K562 (cell line): ENCODE measurements at regions not wholly inside any gene's neighbourhood (a gene's known extent, or its start where the extent isn't known, plus 50 kb on each side); places are given as distances from the start of the nearest gene placed in this dataset.

ENCODE experiments used
- ATAC-seq: fragments of 200-7000 bp; cut with Tn5 transposase; 3 replicates; pipeline ENCODE4 v1.9.1; 2020; ENCODE audit warnings: moderate library complexity
- BruUV-seq: library from RNA; stranded (reverse); fragments of 400-500 nt; replicated peaks from 2 replicates; lab custom pipeline; 2021; lab: Mats Ljungman, UMichigan
- CTCF ChIA-PET: fragments of 300-600 bp; formaldehyde crosslinking; extraction: SDS; loops from one replicate; lab custom pipeline; 2021; ENCODE audit warnings: low intra/inter-chr PET ratio; lab: Yijun Ruan, JAX
- POLR2A ChIA-PET: fragments of 300-600, 350-650 bp; sonication (Branson Sonifier 250); formaldehyde crosslinking; extraction: SDS; loops from one replicate; lab custom pipeline; 2021; ENCODE audit warnings: antibody characterized with exemption, inconsistent platforms; lab: Yijun Ruan, JAX
- DNase-seq, 4 experiments: peaks; one replicate each; pipeline versions ENCODE4 v3.0.0 to v3.0.0-alpha.2; 2011 to 2018; ENCODE audit warnings: low spot score in 3 of 4, mixed read lengths in 3 of 4; ENCODE audit errors: extremely low read depth in 1 of 4
- FAIRE-seq: peaks from 2 replicates; lab custom pipeline; 2011; peaks lifted over from hg19 to GRCh38; lab: Jason Lieb, UNC
- H2AFZ ChIP-seq: 2 replicates; pipeline ENCODE4 v1.6.0; 2011; ENCODE audit warnings: low read depth, low read length, control low read depth, inconsistent platforms
- H3K27ac ChIP-seq: fragments of 200-600 bp; 3 replicates; pipeline ENCODE4 v1.8.0; 2011; ENCODE audit warnings: low read depth, mild to moderate bottlenecking, control low read depth, inconsistent platforms, low read length, moderate library complexity, mixed read lengths; ENCODE audit errors: extremely low read depth
- H3K27me3 ChIP-seq, 2 experiments: fragments of 300-600 bp in 1 of 2; 2 replicates in 1 of 2; 3 replicates in 1 of 2; pipeline versions ENCODE4 v1.6.0 to v1.8.0; 2011; ENCODE audit warnings: inconsistent platforms in 2 of 2, low read length in 2 of 2, mild to moderate bottlenecking in 1 of 2, mixed read lengths in 1 of 2, moderate library complexity in 1 of 2; ENCODE audit not compliant: control insufficient read depth in 2 of 2, insufficient read depth in 2 of 2
- H3K36me3 ChIP-seq: fragments of 300-600 bp; 3 replicates; pipeline ENCODE4 v1.8.0; 2011; ENCODE audit warnings: mild to moderate bottlenecking, low read length, inconsistent platforms; ENCODE audit not compliant: control insufficient read depth, insufficient read depth
- H3K4me1 ChIP-seq, 2 experiments: fragments of 200-600 bp in 1 of 2; replicated peaks in 1 of 2; 2 replicates in 1 of 2; 3 replicates in 1 of 2; pipeline versions ENCODE4 v1.5.1 to v1.8.0; 2011; ENCODE audit warnings: inconsistent platforms in 2 of 2, low read length in 2 of 2, mild to moderate bottlenecking in 1 of 2, mixed read lengths in 1 of 2, moderate library complexity in 1 of 2; ENCODE audit not compliant: control insufficient read depth in 2 of 2, insufficient read depth in 2 of 2
- H3K4me2 ChIP-seq: 2 replicates; pipeline ENCODE4 v1.6.1; 2011; ENCODE audit warnings: low read length, control low read depth, inconsistent platforms, mixed read lengths; ENCODE audit not compliant: insufficient read depth
- H3K4me3 ChIP-seq: fragments of 200-600 bp; sonication (generic), shearing (Covaris generic); 2 replicates; pipeline ENCODE4 v1.5.1; 2016; ENCODE audit warnings: control low read depth, inconsistent platforms
- H3K79me2 ChIP-seq: fragments of 200-600 bp; 3 replicates; pipeline ENCODE4 v1.8.0; 2011; ENCODE audit warnings: low read length, inconsistent platforms; ENCODE audit not compliant: control insufficient read depth, insufficient read depth
- H3K9ac ChIP-seq, 2 experiments: 2 replicates each; pipeline versions ENCODE4 v1.6.0 to v1.6.1; 2011; ENCODE audit warnings: low read depth in 2 of 2, low read length in 2 of 2, control low read depth in 1 of 2, inconsistent platforms in 1 of 2, mild to moderate bottlenecking in 1 of 2, mixed read lengths in 1 of 2; ENCODE audit not compliant: insufficient read depth in 1 of 2
- H3K9me1 ChIP-seq: one replicate; pipeline ENCODE4 v1.6.0; 2011; ENCODE audit warnings: inconsistent platforms, mild to moderate bottlenecking, low read length, moderate library complexity; ENCODE audit not compliant: control insufficient read depth, insufficient read depth
- H3K9me3 ChIP-seq: replicated peaks from 2 replicates; pipeline ENCODE4 v1.5.1; 2011; ENCODE audit warnings: low read depth, low read length, inconsistent platforms; ENCODE audit not compliant: control insufficient read depth, insufficient read depth
- H4K20me1 ChIP-seq: replicated peaks from 2 replicates; pipeline ENCODE4 v1.6.1; 2011; ENCODE audit warnings: low read length, inconsistent platforms, mixed read lengths; ENCODE audit not compliant: control insufficient read depth, insufficient read depth
- BCL6 ChIP-seq: fragments of 250-450 bp; sonication (Bioruptor Pico); IDR thresholded peaks from 2 replicates; pipeline ENCODE4 v1.4.0; 2020
- C11orf30 ChIP-seq: fragments of 450-650 bp; IDR thresholded peaks from 2 replicates; pipeline ENCODE4 v1.6.1; 2016; ENCODE audit warnings: low read depth, mild to moderate bottlenecking
- CEBPG ChIP-seq, 3 experiments: fragments of 200-800 bp in 1 of 3; sonication (Bioruptor generic) in 1 of 3; sonication (generic) in 1 of 3; formaldehyde crosslinking in 1 of 3; IDR thresholded peaks in 2 of 3; conservative IDR thresholded peaks in 1 of 3; 2 replicates each; pipeline versions ENCODE4 v1.6.1 to v1.8.0; 2016 to 2022; ENCODE audit warnings: missing compliant biosample characterization in 2 of 3, missing genetic modification characterization in 2 of 3, mild to moderate bottlenecking in 1 of 3, missing genetic modification reagents in 1 of 3
- EGR1 ChIP-seq: fragments of 450-650 bp; conservative IDR thresholded peaks from 2 replicates; pipeline ENCODE4 v1.6.1; 2017; ENCODE audit warnings: mild to moderate bottlenecking
- HDAC8 ChIP-seq: fragments of 450-650 bp; IDR thresholded peaks from 2 replicates; pipeline ENCODE4 v1.6.1; 2016; ENCODE audit warnings: mild to moderate bottlenecking, missing genetic modification characterization, moderate library complexity, missing compliant biosample characterization
- HINFP ChIP-seq: fragments of 450-650 bp; conservative IDR thresholded peaks from 2 replicates; pipeline ENCODE4 v1.6.1; 2016; ENCODE audit warnings: missing genetic modification characterization, low read depth, mild to moderate bottlenecking, control low read depth, missing compliant biosample characterization
- MYC ChIP-seq, 2 experiments: fragments of 250-450 bp in 1 of 2; sonication (Bioruptor Pico) in 1 of 2; IDR thresholded peaks; 2 replicates each; pipeline versions ENCODE4 v1.5.1 to v1.6.1; 2012 to 2021; ENCODE audit warnings: low read depth in 2 of 2, borderline replicate concordance in 1 of 2, improper control_type of control experiment in 1 of 2, low read length in 1 of 2, mild to moderate bottlenecking in 1 of 2, moderate library complexity in 1 of 2
- NR2F6 ChIP-seq: fragments of 450-650 bp; formaldehyde crosslinking; IDR thresholded peaks from 2 replicates; pipeline ENCODE4 v1.4.0; 2020; ENCODE audit warnings: mild to moderate bottlenecking
- PPARD ChIP-seq: fragments of 250-450 bp; sonication (Bioruptor Pico); IDR thresholded peaks from 2 replicates; pipeline ENCODE4 v1.8.0; 2022; ENCODE audit warnings: inconsistent platforms, mild to moderate bottlenecking, moderate library complexity
- PTRF ChIP-seq: fragments of 450-650 bp; IDR thresholded peaks from 2 replicates; pipeline ENCODE4 v1.6.1; 2016; ENCODE audit warnings: mild to moderate bottlenecking, missing genetic modification characterization, missing compliant biosample characterization
- ZNF398 ChIP-seq: fragments of 250-450 bp; sonication (Bioruptor Pico); IDR thresholded peaks from 2 replicates; pipeline ENCODE4 v1.8.0; 2021; ENCODE audit warnings: moderate library complexity, mild to moderate bottlenecking, inconsistent platforms
- WGBS: fragments of 100-300 bp; shearing (Covaris generic); methylation state at CpG from one replicate; pipeline ENCODE4 v1.1.6; 2016; ENCODE audit warnings: low coverage, mixed read lengths; ENCODE audit not compliant: insufficient coverage; ENCODE audit errors: missing lambda C conversion rate; 5-methylcytosine and 5-hydroxymethylcytosine counted together
- in situ Hi-C: fragments of 300-500 bp; cut with MboI; formaldehyde crosslinking; loops from 4 replicates; pipeline ENCODE4 v1.15.0; 2018; ENCODE audit warnings: inconsistent platforms, mixed read lengths
- intact Hi-C: fragments of 100-400 bp; cut with micrococcal nuclease; formaldehyde crosslinking; loops from 2 replicates; pipeline ENCODE4 v1.14.2; 2022
- TF ChIP-seq, protein P1 (sequence below): fragments of 250-450 bp; sonication (Bioruptor Pico); IDR thresholded peaks from 2 replicates; pipeline ENCODE4 v1.4.0; 2020

DNA sequence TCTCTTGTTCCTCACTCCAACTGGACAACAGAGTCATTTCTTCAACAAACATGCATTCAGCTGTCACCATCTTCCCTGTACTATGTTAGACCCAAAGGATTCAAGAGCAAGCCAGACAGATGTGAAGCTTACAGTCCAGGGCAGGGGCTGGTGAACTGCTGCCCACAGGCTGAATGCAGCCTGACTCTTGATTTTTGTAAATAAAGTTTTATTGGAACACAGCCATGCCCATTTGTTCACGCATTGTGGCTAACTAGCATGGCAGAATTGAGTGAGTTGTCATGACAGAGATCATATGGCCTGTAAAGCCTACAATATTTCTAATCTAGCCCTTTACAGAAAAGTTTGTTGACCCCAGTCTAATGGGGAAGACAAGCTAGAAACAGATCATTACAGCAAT, 208.7 kb downstream of the EMX2 start (continued):
- TF ChIP-seq ZNF398 (CRISPR knock-in tag) (no peak), HINFP (no peak)

DNA sequence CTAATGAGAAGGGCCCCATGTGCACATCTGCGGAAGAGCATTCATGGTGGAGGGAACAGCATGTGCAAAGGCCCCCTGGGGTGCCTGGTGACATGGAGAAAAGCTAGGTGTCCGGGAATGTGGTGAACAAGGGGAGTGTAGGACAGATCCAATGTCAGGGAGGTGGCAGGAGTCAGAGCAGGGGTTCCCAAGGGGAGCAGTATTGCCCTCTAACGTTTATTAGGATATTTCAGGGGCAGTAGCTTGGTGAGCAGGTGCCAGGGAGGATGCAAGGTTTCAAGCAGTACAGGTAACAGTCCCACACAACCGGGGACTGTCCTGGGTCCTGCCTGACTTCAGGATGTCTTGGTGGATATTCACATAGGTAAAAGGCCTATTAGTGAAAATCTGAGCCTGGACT, 209.6 kb downstream of the EMX2 start:
- CTCF ChIA-PET: no interaction called here
- intact Hi-C loops (no loop called here), in situ Hi-C loops (no loop called here)
- Histone ChIP-seq H3K27me3 (peaks cover 0 to 8% of the 10 kb centered on the region in 2 experiments; a peak in 2 of 5 replicates), H3K79me2 (no peaks in the 10 kb centered on the region), H3K27ac (no peak overlapping the region), H4K20me1 (no peaks in the 10 kb centered on the region), H3K9me3 (no peaks in the 10 kb centered on the region), H3K4me1 (peaks cover 0 to 2% of the 10 kb centered on the region in 2 experiments; a peak in 1 of 5 replicates), H3K4me3 (no peak overlapping the region), H2AFZ (no peak overlapping the region), H3K9me1 (no peaks in the 10 kb centered on the region), H3K9ac (no peak overlapping the region), H3K36me3 (no peaks in the 10 kb centered on the region), H3K4me2 (no peak overlapping the region)
- ATAC-seq (no peak), DNase-seq (no peak), FAIRE-seq (no peak)
- WGBS: 3% methylated on average over 3 of the region's 4 CpGs
- no TSS peak for BruUV-seq
- POLR2A ChIA-PET: interaction anchor here (0.6 kb wide), 1 partner anchor 272 kb away, joined by 3 read pairs; no protein-coding TSS in a partner anchor
- TF ChIP-seq CEBPG (CRISPR knock-in tag; IDR thresholded peaks at IDR 0.05) (no peak), CEBPG (tag; conservative IDR thresholded peaks at IDR 0.05 in 1 of 2, IDR thresholded peaks at IDR 0.05 in 1 of 2) (no peak), BCL6 (CRISPR knock-in tag) (no peak), EGR1 (no peak), C11orf30 (no peak), HDAC8 (tag) (no peak), NR2F6 (CRISPR knock-in tag) (no peak), PTRF (tag) (no peak), MYC (IDR thresholded peaks at IDR 0.05; ENCODE audit: low read depth, low read length) (no peak), MYC (CRISPR knock-in tag; IDR thresholded peaks at IDR 0.05; ENCODE audit: borderline replicate concordance, low read depth) (no peak), PPARD (CRISPR knock-in tag) (no peak)
- TF ChIP-seq, protein P1, sequence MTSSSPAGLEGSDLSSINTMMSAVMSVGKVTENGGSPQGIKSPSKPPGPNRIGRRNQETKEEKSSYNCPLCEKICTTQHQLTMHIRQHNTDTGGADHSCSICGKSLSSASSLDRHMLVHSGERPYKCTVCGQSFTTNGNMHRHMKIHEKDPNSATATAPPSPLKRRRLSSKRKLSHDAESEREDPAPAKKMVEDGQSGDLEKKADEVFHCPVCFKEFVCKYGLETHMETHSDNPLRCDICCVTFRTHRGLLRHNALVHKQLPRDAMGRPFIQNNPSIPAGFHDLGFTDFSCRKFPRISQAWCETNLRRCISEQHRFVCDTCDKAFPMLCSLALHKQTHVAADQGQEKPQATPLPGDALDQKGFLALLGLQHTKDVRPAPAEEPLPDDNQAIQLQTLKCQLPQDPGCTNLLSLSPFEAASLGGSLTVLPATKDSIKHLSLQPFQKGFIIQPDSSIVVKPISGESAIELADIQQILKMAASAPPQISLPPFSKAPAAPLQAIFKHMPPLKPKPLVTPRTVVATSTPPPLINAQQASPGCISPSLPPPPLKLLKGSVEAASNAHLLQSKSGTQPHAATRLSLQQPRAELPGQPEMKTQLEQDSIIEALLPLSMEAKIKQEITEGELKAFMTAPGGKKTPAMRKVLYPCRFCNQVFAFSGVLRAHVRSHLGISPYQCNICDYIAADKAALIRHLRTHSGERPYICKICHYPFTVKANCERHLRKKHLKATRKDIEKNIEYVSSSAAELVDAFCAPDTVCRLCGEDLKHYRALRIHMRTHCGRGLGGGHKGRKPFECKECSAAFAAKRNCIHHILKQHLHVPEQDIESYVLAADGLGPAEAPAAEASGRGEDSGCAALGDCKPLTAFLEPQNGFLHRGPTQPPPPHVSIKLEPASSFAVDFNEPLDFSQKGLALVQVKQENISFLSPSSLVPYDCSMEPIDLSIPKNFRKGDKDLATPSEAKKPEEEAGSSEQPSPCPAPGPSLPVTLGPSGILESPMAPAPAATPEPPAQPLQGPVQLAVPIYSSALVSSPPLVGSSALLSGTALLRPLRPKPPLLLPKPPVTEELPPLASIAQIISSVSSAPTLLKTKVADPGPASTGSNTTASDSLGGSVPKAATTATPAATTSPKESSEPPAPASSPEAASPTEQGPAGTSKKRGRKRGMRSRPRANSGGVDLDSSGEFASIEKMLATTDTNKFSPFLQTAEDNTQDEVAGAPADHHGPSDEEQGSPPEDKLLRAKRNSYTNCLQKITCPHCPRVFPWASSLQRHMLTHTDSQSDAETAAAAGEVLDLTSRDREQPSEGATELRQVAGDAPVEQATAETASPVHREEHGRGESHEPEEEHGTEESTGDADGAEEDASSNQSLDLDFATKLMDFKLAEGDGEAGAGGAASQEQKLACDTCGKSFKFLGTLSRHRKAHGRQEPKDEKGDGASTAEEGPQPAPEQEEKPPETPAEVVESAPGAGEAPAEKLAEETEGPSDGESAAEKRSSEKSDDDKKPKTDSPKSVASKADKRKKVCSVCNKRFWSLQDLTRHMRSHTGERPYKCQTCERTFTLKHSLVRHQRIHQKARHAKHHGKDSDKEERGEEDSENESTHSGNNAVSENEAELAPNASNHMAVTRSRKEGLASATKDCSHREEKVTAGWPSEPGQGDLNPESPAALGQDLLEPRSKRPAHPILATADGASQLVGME (CRISPR knock-in tag): no peak
